ENCODE measurements at regions not wholly inside any gene's neighbourhood (a gene's known extent, or its start where the extent isn't known, plus 50 kb on each side); places are given as distances from the start of the nearest gene placed in this dataset.

GRCh38 chr5:159640921-159641320 is 275.4 kb upstream of the ADRA1B start:
- DNase-seq (ENCODE audit: low read depth) = no peak
- TF ChIP-seq POLR2A (IDR thresholded peaks at IDR 0.05; ENCODE audit: extremely low read depth, insufficient read length) (no peak), CTCF (IDR thresholded peaks at IDR 0.05; ENCODE audit: low read depth, low read length) (no peak), MAX (IDR thresholded peaks at IDR 0.05; ENCODE audit: low read depth, low read length) (no peak), MYC (IDR thresholded peaks at IDR 0.05; ENCODE audit: low read depth, low read length) (no peak)
- H3K4me3 ChIP-seq (ENCODE audit: low read depth, low read length) = no peak overlapping the region

- no peak for TF ChIP-seq POLR2A (IDR thresholded peaks at IDR 0.05; ENCODE audit: extremely low read depth, insufficient read length)
- TF ChIP-seq CTCF (IDR thresholded peaks at IDR 0.05; ENCODE audit: low read depth, low read length) = no peak
- no peak for TF ChIP-seq MAX (IDR thresholded peaks at IDR 0.05; ENCODE audit: low read depth, low read length)
- no peak for TF ChIP-seq MYC (IDR thresholded peaks at IDR 0.05; ENCODE audit: low read depth, low read length)
- no peak for DNase-seq (ENCODE audit: low read depth)
- no peak overlapping the region for H3K4me3 ChIP-seq (ENCODE audit: low read depth, low read length)
Observed at GRCh38 chr5:159641371-159642039, 274.8 kb upstream of the ADRA1B start.

- DNase-seq (ENCODE audit: low read depth) = no peak
- H3K4me3 ChIP-seq (ENCODE audit: low read depth, low read length) = no peak overlapping the region
- TF ChIP-seq MYC (IDR thresholded peaks at IDR 0.05; ENCODE audit: low read depth, low read length) (no peak), CTCF (IDR thresholded peaks at IDR 0.05; ENCODE audit: low read depth, low read length) (peak; percentile 5)
Observed at GRCh38 chr5:159642379-159642778, 273.9 kb upstream of the ADRA1B start.

- no peak for TF ChIP-seq POLR2A (IDR thresholded peaks at IDR 0.05; ENCODE audit: extremely low read depth, insufficient read length)
- TF ChIP-seq MAX (IDR thresholded peaks at IDR 0.05; ENCODE audit: low read depth, low read length) = no peak
- no peak overlapping the region for H3K4me3 ChIP-seq (ENCODE audit: low read depth, low read length)
- DNase-seq (ENCODE audit: low read depth) = no peak
Observed at GRCh38 chr5:159644053-159644452, 272.2 kb upstream of the ADRA1B start.

GRCh38 chr5:159645179-159645846 is 271.0 kb upstream of the ADRA1B start:
- DNase-seq (ENCODE audit: low read depth) = no peak
- TF ChIP-seq POLR2A (IDR thresholded peaks at IDR 0.05; ENCODE audit: extremely low read depth, insufficient read length) (no peak), MAX (IDR thresholded peaks at IDR 0.05; ENCODE audit: low read depth, low read length) (no peak), CTCF (IDR thresholded peaks at IDR 0.05; ENCODE audit: low read depth, low read length) (no peak), MYC (IDR thresholded peaks at IDR 0.05; ENCODE audit: low read depth, low read length) (no peak)
- H3K4me3 ChIP-seq (ENCODE audit: low read depth, low read length) = no peak overlapping the region

- DNase-seq (ENCODE audit: low read depth) = no peak
Observed at GRCh38 chr5:159650803-159651202, 265.5 kb upstream of the ADRA1B start.

More at GRCh38 chr5:159650803-159651202, 265.5 kb upstream of the ADRA1B start:
- no peak for TF ChIP-seq CTCF (IDR thresholded peaks at IDR 0.05; ENCODE audit: low read depth, low read length)
- TF ChIP-seq MYC (IDR thresholded peaks at IDR 0.05; ENCODE audit: low read depth, low read length) = no peak
- no peak for TF ChIP-seq MAX (IDR thresholded peaks at IDR 0.05; ENCODE audit: low read depth, low read length)
- no peak overlapping the region for H3K4me3 ChIP-seq (ENCODE audit: low read depth, low read length)
